ENCODE measurements at regions not wholly inside any gene's neighbourhood (a gene's known extent, or its start where the extent isn't known, plus 50 kb on each side); places are given as distances from the start of the nearest gene placed in this dataset.

- ATAC-seq, result no peak
- H3K4me1 ChIP-seq, result no peaks in the 10 kb centered on the region
- no peak for DNase-seq
- H3K9me3 ChIP-seq, result peaks cover 3% of the 10 kb centered on the region
- no peak overlapping the region for H3K4me3 ChIP-seq
- intact Hi-C loops (cut with DNase I), result no loop called here
- no peak for TF ChIP-seq CTCF (IDR thresholded peaks at IDR 0.05)
- H3K36me3 ChIP-seq, result no peaks in the 10 kb centered on the region
- H3K27ac ChIP-seq, result no peak overlapping the region
- H3K27me3 ChIP-seq (ENCODE audit: low read depth), result no peaks in the 10 kb centered on the region
Observed at GRCh38 chr4:22988526-22988925, 295.8 kb downstream of the GBA3 start.

GRCh38 chr4:22987870-22988269 lies 295.1 kb downstream of the GBA3 start:
- Histone ChIP-seq H3K36me3 (no peaks in the 10 kb centered on the region), H3K27me3 (ENCODE audit: low read depth) (no peaks in the 10 kb centered on the region), H3K9me3 (peaks cover 3% of the 10 kb centered on the region), H3K4me1 (no peaks in the 10 kb centered on the region), H3K4me3 (no peak overlapping the region), H3K27ac (no peak overlapping the region)
- ATAC-seq, result no peak
- no peak for DNase-seq
- no peak for TF ChIP-seq CTCF (IDR thresholded peaks at IDR 0.05)
- intact Hi-C loops (cut with DNase I), result no loop called here

- intact Hi-C loops (cut with DNase I), result no loop called here
- H3K4me1 ChIP-seq, result no peaks in the 10 kb centered on the region
- H3K27ac ChIP-seq, result no peak overlapping the region
- no peaks in the 10 kb centered on the region for H3K27me3 ChIP-seq (ENCODE audit: low read depth)
- no peak overlapping the region for H3K4me3 ChIP-seq
- DNase-seq, result no peak
- H3K9me3 ChIP-seq, result peaks cover 3% of the 10 kb centered on the region
- no peak for ATAC-seq
- no peak for TF ChIP-seq CTCF (IDR thresholded peaks at IDR 0.05)
- no peaks in the 10 kb centered on the region for H3K36me3 ChIP-seq
Observed at GRCh38 chr4:22986881-22987280, 294.1 kb downstream of the GBA3 start.

GRCh38 chr4:22986262-22986661 lies 293.5 kb downstream of the GBA3 start:
- intact Hi-C loops (cut with DNase I), result no loop called here
- no peak for TF ChIP-seq CTCF (IDR thresholded peaks at IDR 0.05)
- no peak overlapping the region for H3K4me3 ChIP-seq

DNA sequence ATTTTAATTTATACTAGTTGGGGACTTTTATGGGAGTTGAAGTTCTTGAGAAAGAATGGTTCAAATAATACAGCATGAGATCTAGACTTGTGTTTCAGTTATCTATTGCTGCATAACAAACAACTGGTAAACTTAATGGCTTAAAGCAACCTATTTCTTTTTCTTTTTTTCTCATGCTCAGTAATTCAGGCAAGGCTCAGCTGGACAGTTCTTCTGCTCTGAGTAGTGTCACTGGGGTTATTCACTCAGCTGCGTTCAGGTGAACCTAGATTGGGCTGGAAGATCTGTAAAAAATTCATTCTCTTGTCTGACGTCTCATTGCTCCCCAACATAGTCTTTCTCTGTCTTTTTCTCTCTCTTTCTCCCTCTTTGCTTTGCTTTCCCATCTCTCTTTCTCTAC lies 291.7 kb downstream of the GBA3 start:
- TF ChIP-seq CTCF (IDR thresholded peaks at IDR 0.05), result no peak
- ATAC-seq, result no peak
- intact Hi-C loops (cut with DNase I), result no loop called here
- Histone ChIP-seq H3K4me3 (no peak overlapping the region), H3K36me3 (no peaks in the 10 kb centered on the region), H3K4me1 (no peaks in the 10 kb centered on the region), H3K27ac (no peak overlapping the region), H3K9me3 (peaks cover 3% of the 10 kb centered on the region), H3K27me3 (ENCODE audit: low read depth) (no peaks in the 10 kb centered on the region)
- no peak for DNase-seq

More at GRCh38 chr4:22986262-22986661, 293.5 kb downstream of the GBA3 start:
- no peak overlapping the region for H3K27ac ChIP-seq
- peaks cover 3% of the 10 kb centered on the region for H3K9me3 ChIP-seq
- H3K4me1 ChIP-seq, result no peaks in the 10 kb centered on the region
- ATAC-seq (no peak), DNase-seq (no peak)
- H3K36me3 ChIP-seq, result no peaks in the 10 kb centered on the region
- no peaks in the 10 kb centered on the region for H3K27me3 ChIP-seq (ENCODE audit: low read depth)

DNA sequence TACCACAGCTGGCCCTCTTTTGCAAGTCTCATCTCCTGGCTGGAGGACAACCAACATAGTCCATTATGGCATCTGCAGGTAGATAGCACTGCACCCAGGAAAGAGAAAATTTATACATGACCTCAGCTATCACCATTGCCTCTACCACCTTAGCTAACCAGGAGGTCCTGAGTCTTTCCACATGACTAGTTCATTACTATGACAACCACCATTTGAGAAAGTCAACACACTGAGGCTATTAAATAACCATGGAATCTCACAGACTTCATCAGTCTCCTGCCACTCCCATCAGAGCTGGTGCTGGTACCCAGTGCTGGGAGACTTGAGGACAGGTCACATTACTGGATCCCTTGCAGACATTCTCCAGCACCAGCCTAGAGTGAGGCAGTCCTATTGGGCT lies 285.9 kb downstream of the GBA3 start:
- H3K27ac ChIP-seq, result no peak overlapping the region
- H3K27me3 ChIP-seq (ENCODE audit: low read depth), result no peaks in the 10 kb centered on the region
- no peak overlapping the region for H3K4me3 ChIP-seq
- intact Hi-C loops (cut with DNase I), result no loop called here
- H3K4me1 ChIP-seq, result no peaks in the 10 kb centered on the region
- DNase-seq (no peak), ATAC-seq (no peak)
- no peak for TF ChIP-seq CTCF (IDR thresholded peaks at IDR 0.05)
- no peaks in the 10 kb centered on the region for H3K36me3 ChIP-seq
- peaks cover 5% of the 10 kb centered on the region for H3K9me3 ChIP-seq
